Omental fat pad (tissue), 3 donors: ENCODE measurements at regions not wholly inside any gene's neighbourhood (a gene's known extent, or its start where the extent isn't known, plus 50 kb on each side); places are given as distances from the start of the nearest gene placed in this dataset.

ENCODE experiments used
- ATAC-seq: fragments of 150-250 bp; one replicate; pipeline ENCODE4 v1.9.1; 2016; ENCODE audit warnings: mild to moderate bottlenecking, moderate library complexity; ENCODE audit not compliant: low FRiP score
- DNase-seq: peaks from one replicate; pipeline ENCODE4 v3.0.0-alpha.2; 2019; ENCODE audit warnings: low spot score
- TF ChIP-seq, protein P1 (sequence below), 3 donors: fragments of 450-650 bp; IDR thresholded peaks; one replicate each; pipeline ENCODE4 v1.5.1; 2016 to 2017; ENCODE audit warnings: antibody characterized with exemption in 3 of 3, mild to moderate bottlenecking in 3 of 3, moderate library complexity in 2 of 3

- ATAC-seq, result no peak
- TF ChIP-seq, protein P1, sequence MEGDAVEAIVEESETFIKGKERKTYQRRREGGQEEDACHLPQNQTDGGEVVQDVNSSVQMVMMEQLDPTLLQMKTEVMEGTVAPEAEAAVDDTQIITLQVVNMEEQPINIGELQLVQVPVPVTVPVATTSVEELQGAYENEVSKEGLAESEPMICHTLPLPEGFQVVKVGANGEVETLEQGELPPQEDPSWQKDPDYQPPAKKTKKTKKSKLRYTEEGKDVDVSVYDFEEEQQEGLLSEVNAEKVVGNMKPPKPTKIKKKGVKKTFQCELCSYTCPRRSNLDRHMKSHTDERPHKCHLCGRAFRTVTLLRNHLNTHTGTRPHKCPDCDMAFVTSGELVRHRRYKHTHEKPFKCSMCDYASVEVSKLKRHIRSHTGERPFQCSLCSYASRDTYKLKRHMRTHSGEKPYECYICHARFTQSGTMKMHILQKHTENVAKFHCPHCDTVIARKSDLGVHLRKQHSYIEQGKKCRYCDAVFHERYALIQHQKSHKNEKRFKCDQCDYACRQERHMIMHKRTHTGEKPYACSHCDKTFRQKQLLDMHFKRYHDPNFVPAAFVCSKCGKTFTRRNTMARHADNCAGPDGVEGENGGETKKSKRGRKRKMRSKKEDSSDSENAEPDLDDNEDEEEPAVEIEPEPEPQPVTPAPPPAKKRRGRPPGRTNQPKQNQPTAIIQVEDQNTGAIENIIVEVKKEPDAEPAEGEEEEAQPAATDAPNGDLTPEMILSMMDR (IDR thresholded peaks at IDR 0.05), result no peak
- DNase-seq, result no peak
These were observed 484.3 kb upstream of the FAT1 start for GRCh38 chr4:187207931-187208330.

GRCh38 chr4:187208651-187209050 is 485.0 kb upstream of the FAT1 start:
- DNase-seq (no peak), ATAC-seq (no peak)
- TF ChIP-seq, protein P1 (IDR thresholded peaks at IDR 0.05), result no peak

GRCh38 chr4:187209921-187210613 is 486.4 kb upstream of the FAT1 start:
- DNase-seq, result no peak
- TF ChIP-seq, protein P1 (IDR thresholded peaks at IDR 0.05), result no peak

GRCh38 chr4:187212446-187213080 is 488.9 kb upstream of the FAT1 start:
- TF ChIP-seq, protein P1 (IDR thresholded peaks at IDR 0.05), result no peak
- DNase-seq (no peak), ATAC-seq (no peak)

More at GRCh38 chr4:187209921-187210613, 486.4 kb upstream of the FAT1 start:
- ATAC-seq, result no peak

- TF ChIP-seq, protein P1 (IDR thresholded peaks at IDR 0.05), result no peak
- no peak for ATAC-seq
- no peak for DNase-seq
These were observed 491.8 kb upstream of the FAT1 start for GRCh38 chr4:187215438-187215837.

DNA sequence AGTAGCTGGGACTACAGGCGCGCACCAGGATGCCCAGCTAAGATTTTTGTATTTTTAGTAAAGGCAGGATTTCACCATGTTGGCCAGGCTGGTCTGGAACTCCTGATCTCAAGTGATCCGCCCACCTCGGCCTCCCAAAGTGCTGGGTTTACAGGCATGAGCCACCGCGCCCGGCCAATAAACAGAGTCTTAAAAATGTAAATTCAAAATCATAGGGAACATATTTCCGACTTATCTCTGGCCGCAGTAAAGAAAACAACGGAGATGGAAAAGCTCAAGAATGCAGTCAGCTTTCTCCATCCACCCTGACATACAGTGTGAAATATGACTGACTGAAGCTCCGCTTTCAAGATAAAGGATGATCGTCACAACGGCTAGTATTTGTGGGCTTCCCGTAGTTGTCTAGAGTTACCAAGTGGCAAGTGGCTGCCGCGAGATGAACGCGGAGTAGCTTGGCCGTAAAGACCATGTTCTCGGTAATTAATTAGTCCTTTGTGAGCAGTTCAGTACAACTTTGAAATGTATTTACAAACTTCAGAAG is 495.1 kb upstream of the FAT1 start:
- no peak for ATAC-seq
- TF ChIP-seq, protein P1 (IDR thresholded peaks at IDR 0.05), result no peak
- no peak for DNase-seq

DNA sequence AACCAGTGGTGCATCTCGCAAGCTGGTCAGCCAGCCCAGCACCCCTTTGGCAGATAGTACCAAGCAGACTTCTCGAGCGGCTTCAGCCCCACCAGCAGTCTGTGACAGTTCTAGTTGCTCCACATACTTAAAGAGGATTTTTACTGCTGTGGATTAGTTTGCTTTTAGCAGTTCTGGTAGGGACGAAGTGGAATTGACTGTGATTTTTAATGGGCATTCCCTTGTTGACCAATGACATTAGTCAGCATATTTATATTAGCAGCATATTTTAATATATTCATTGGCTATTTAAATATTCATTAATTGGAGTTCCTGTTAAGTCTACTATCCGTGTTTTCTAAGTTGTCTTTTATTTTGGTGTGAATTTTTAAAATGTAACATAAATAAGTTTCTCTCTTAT is 500.9 kb upstream of the FAT1 start:
- TF ChIP-seq, protein P1 (IDR thresholded peaks at IDR 0.05), result no peak
- DNase-seq (no peak), ATAC-seq (no peak)
